IMR-90 (cell line): ENCODE measurements at regions not wholly inside any gene's neighbourhood (a gene's known extent, or its start where the extent isn't known, plus 50 kb on each side); places are given as distances from the start of the nearest gene placed in this dataset.

Experiments
- ATAC-seq: fragments of 200-7000 bp; cut with Tn5 transposase; 2 replicates; pipeline ENCODE4 v1.9.1; 2020; ENCODE audit warnings: low read depth, mild to moderate bottlenecking, moderate library complexity
- BruUV-seq: library from RNA; stranded (reverse); fragments of 400-500 nt; replicated peaks from 2 replicates; lab custom pipeline; 2021; lab: Mats Ljungman, UMichigan
- CTCF ChIA-PET: fragments of 300-600 bp; formaldehyde crosslinking; extraction: SDS; loops from one replicate; lab custom pipeline; 2021; ENCODE audit warnings: antibody characterized with exemption; lab: Yijun Ruan, JAX
- POLR2A ChIA-PET: fragments of 300-600 bp; sonication (Branson Sonifier 250); formaldehyde crosslinking; loops from one replicate; lab custom pipeline; 2022; ENCODE audit warnings: antibody characterized with exemption; ENCODE audit not compliant: unreplicated experiment; lab: Charles Lee
- DNase-seq: peaks from one replicate; pipeline ENCODE4 v3.0.0; 2013
- H2AFZ ChIP-seq: replicated peaks from 2 replicates; pipeline ENCODE3; 2013; ENCODE audit warnings: low read length, mild to moderate bottlenecking; ENCODE audit not compliant: poor library complexity
- H2AK5ac ChIP-seq: 2 replicates; pipeline ENCODE4 v1.6.1; 2013; ENCODE audit warnings: low read depth, low read length, inconsistent platforms
- H2AK9ac ChIP-seq: replicated peaks from 2 replicates; pipeline ENCODE3; 2013; ENCODE audit warnings: mild to moderate bottlenecking, low read depth, low read length, moderate library complexity; ENCODE audit not compliant: poor library complexity
- H2BK120ac ChIP-seq: 2 replicates; pipeline ENCODE4 v1.6.1; 2013; ENCODE audit warnings: low read depth, low read length, inconsistent platforms
- H2BK15ac ChIP-seq: 3 replicates; pipeline ENCODE4 v1.6.1; 2013; ENCODE audit warnings: low read depth, low read length, inconsistent platforms
- H2BK20ac ChIP-seq: 2 replicates; pipeline ENCODE4 v1.6.1; 2013; ENCODE audit warnings: low read depth, mild to moderate bottlenecking, inconsistent platforms, low read length, moderate library complexity
- H2BK5ac ChIP-seq: 2 replicates; pipeline ENCODE4 v1.6.1; 2013; ENCODE audit warnings: mild to moderate bottlenecking, low read depth, low read length, inconsistent platforms; ENCODE audit not compliant: poor library complexity, severe bottlenecking
- H3K14ac ChIP-seq: replicated peaks from 2 replicates; pipeline ENCODE4 v1.6.1; 2013; ENCODE audit warnings: low read depth, low read length, inconsistent platforms
- H3K18ac ChIP-seq: 2 replicates; pipeline ENCODE4 v1.6.1; 2013; ENCODE audit warnings: low read depth, low read length, control low read depth
- H3K23ac ChIP-seq: 2 replicates; pipeline ENCODE4 v1.6.1; 2013; ENCODE audit warnings: low read depth, low read length, inconsistent platforms
- H3K27ac ChIP-seq: 2 replicates; pipeline ENCODE4 v1.5.1; 2013; ENCODE audit warnings: mild to moderate bottlenecking, control low read depth, low read length; ENCODE audit not compliant: insufficient read depth
- H3K27me3 ChIP-seq: 2 replicates; pipeline ENCODE4 v1.6.1; 2013; ENCODE audit warnings: low read length; ENCODE audit not compliant: control insufficient read depth, insufficient read depth
- H3K36me3 ChIP-seq: 2 replicates; pipeline ENCODE4 v1.6.1; 2013; ENCODE audit warnings: low read length, mixed read lengths; ENCODE audit not compliant: control insufficient read depth, insufficient read depth
- H3K4ac ChIP-seq: 2 replicates; pipeline ENCODE4 v1.6.1; 2013; ENCODE audit warnings: low read depth, low read length, inconsistent platforms
- H3K4me1 ChIP-seq: 2 replicates; pipeline ENCODE4 v1.6.1; 2013; ENCODE audit warnings: low read length, mixed read lengths; ENCODE audit not compliant: control insufficient read depth, insufficient read depth
- H3K4me2 ChIP-seq: 2 replicates; pipeline ENCODE4 v1.6.1; 2013; ENCODE audit warnings: low read depth, mild to moderate bottlenecking, control low read depth, low read length, moderate library complexity
- H3K4me3 ChIP-seq: 2 replicates; pipeline ENCODE4 v1.5.1; 2013; ENCODE audit warnings: low read depth, mild to moderate bottlenecking, control low read depth, low read length, moderate library complexity; ENCODE audit not compliant: insufficient read depth
- H3K56ac ChIP-seq: 2 replicates; pipeline ENCODE4 v1.6.1; 2013; ENCODE audit warnings: low read length, inconsistent platforms; ENCODE audit not compliant: insufficient read depth; ENCODE audit errors: extremely low read depth
- H3K79me1 ChIP-seq, 2 experiments: 2 replicates each; pipeline ENCODE4 v1.6.1; 2013; ENCODE audit warnings: low read length in 2 of 2, inconsistent platforms in 1 of 2, low read depth in 1 of 2
- H3K9ac ChIP-seq: 2 replicates; pipeline ENCODE4 v1.6.1; 2013; ENCODE audit warnings: low read depth, low read length, control low read depth
- H3K9me1 ChIP-seq: 2 replicates; pipeline ENCODE4 v1.6.1; 2013; ENCODE audit warnings: low read length, inconsistent platforms; ENCODE audit not compliant: insufficient read depth
- H3K9me3 ChIP-seq: 2 replicates; pipeline ENCODE4 v1.6.1; 2013; ENCODE audit warnings: low read length; ENCODE audit not compliant: control insufficient read depth, insufficient read depth
- H4K20me1 ChIP-seq: 2 replicates; pipeline ENCODE4 v1.6.1; 2013; ENCODE audit warnings: low read length, inconsistent platforms; ENCODE audit not compliant: insufficient read depth
- H4K5ac ChIP-seq: 2 replicates; pipeline ENCODE4 v1.6.1; 2013; ENCODE audit warnings: mild to moderate bottlenecking, low read depth, low read length, control low read depth
- H4K8ac ChIP-seq, 2 experiments: 2 replicates each; pipeline ENCODE4 v1.6.1; 2013; ENCODE audit warnings: low read depth in 2 of 2, low read length in 2 of 2, control low read depth in 1 of 2, inconsistent platforms in 1 of 2
- H4K91ac ChIP-seq: 2 replicates; pipeline ENCODE4 v1.6.1; 2013; ENCODE audit warnings: low read depth, low read length, inconsistent platforms; ENCODE audit not compliant: insufficient read depth
- CEBPB ChIP-seq: IDR thresholded peaks from 2 replicates; pipeline ENCODE4 v1.6.1; 2012; ENCODE audit warnings: low read depth, low read length, improper control_type of control experiment
- ELK1 ChIP-seq: fragments of 150-350 bp; IDR thresholded peaks from 2 replicates; pipeline ENCODE4 v1.6.1; 2016; ENCODE audit warnings: low read depth, mild to moderate bottlenecking, low read length, moderate library complexity, borderline replicate concordance
- FOS ChIP-seq: fragments of 150-350 bp; IDR thresholded peaks from 2 replicates; pipeline ENCODE4 v1.6.1; 2016; ENCODE audit warnings: low read depth, low read length
- MAFK ChIP-seq: IDR thresholded peaks from 2 replicates; pipeline ENCODE4 v1.6.1; 2012; ENCODE audit warnings: low read depth, low read length, improper control_type of control experiment
- MXI1 ChIP-seq: IDR thresholded peaks from 2 replicates; pipeline ENCODE4 v1.6.1; 2012; ENCODE audit warnings: low read depth, mild to moderate bottlenecking, low read length, moderate library complexity, borderline replicate concordance
- NFE2L2 ChIP-seq: fragments of 150-350 bp; IDR thresholded peaks from 2 replicates; pipeline ENCODE4 v1.6.1; 2016; ENCODE audit warnings: low read depth, mild to moderate bottlenecking, low read length
- POLR2A ChIP-seq: IDR thresholded peaks from 2 replicates; pipeline ENCODE4 v1.6.1; 2012; ENCODE audit warnings: mild to moderate bottlenecking, low read depth, low read length
- RAD21 ChIP-seq: IDR thresholded peaks from 2 replicates; pipeline ENCODE4 v1.6.1; 2012; ENCODE audit warnings: low read length, improper control_type of control experiment
- USF2 ChIP-seq: fragments of 150-350 bp; IDR thresholded peaks from 2 replicates; pipeline ENCODE4 v1.6.1; 2017; ENCODE audit warnings: mild to moderate bottlenecking, antibody characterized with exemption, low read length, low read depth
- WGBS, 2 experiments: methylation state at CpG; one replicate each; pipeline versions ENCODE4 v1.1.5 to v1.1.7; 2013; ENCODE audit warnings: missing lambda C conversion rate in 2 of 2; ENCODE audit not compliant: insufficient read length in 1 of 2; ENCODE audit errors: extremely low coverage in 2 of 2; 5-methylcytosine and 5-hydroxymethylcytosine counted together
- dilution Hi-C: fragments of 300-500 bp; cut with HindIII; formaldehyde crosslinking; loops from one replicate; pipeline ENCODE4 v1.14.3; 2018; ENCODE audit warnings: low sequenced_read_pairs; ENCODE audit not compliant: unreplicated experiment
- in situ Hi-C: fragments of 300-500 bp; cut with MboI; formaldehyde crosslinking; loops from 3 replicates; pipeline ENCODE4 v1.14.3; 2019; ENCODE audit warnings: low sequenced_read_pairs, inconsistent platforms, mixed read lengths
- intact Hi-C: fragments of 100-400 bp; cut with micrococcal nuclease; formaldehyde crosslinking; loops from 2 replicates; pipeline ENCODE4 v1.10.0; 2022

- Histone ChIP-seq H3K4me3 (no peak overlapping the region), H2AK5ac (no peak overlapping the region), H3K27ac (no peak overlapping the region), H3K9ac (no peak overlapping the region), H4K8ac (no peak overlapping the region), H3K27me3 (peaks cover 11% of the 10 kb centered on the region), H3K23ac (no peak overlapping the region), H4K91ac (no peak overlapping the region), H2BK15ac (no peak overlapping the region), H3K4me1 (no peaks in the 10 kb centered on the region), H2AFZ (no peak overlapping the region), H2AK9ac (no peak overlapping the region), H2BK20ac (no peak overlapping the region), H3K4me2 (no peak overlapping the region), H3K9me3 (peaks cover 2% of the 10 kb centered on the region), H2BK5ac (no peak overlapping the region), H3K56ac (no peak overlapping the region), H4K5ac (no peak overlapping the region), H3K36me3 (no peaks in the 10 kb centered on the region), H2BK120ac (no peak overlapping the region), H3K4ac (no peak overlapping the region), H3K79me1 (no peaks in the 10 kb centered on the region), H3K9me1 (no peaks in the 10 kb centered on the region), H3K14ac (no peak overlapping the region), H4K20me1 (no peaks in the 10 kb centered on the region), H3K18ac (no peak overlapping the region)
- DNase-seq (no peak), ATAC-seq (no peak)
- POLR2A ChIA-PET = no interaction called here
- intact Hi-C loops (no loop called here), in situ Hi-C loops (no loop called here), dilution Hi-C loops (no loop called here)
- no CpG with 5 or more reads among the region's 1 CpG for WGBS, 2 experiments
- no TSS peak for BruUV-seq
- CTCF ChIA-PET = interaction anchor here (0.5 kb wide), 1 partner anchor 244 kb away, joined by 3 read pairs; no protein-coding TSS in a partner anchor
- no peak for TF ChIP-seq ELK1
- no peak for TF ChIP-seq RAD21
- TF ChIP-seq MAFK = no peak
- TF ChIP-seq POLR2A = no peak
- TF ChIP-seq CEBPB = no peak
- no peak for TF ChIP-seq USF2
- TF ChIP-seq NFE2L2 = no peak
- no peak for TF ChIP-seq FOS
- no peak for TF ChIP-seq MXI1
These were observed 90.7 kb upstream of the HES1 start for GRCh38 chr3:194045289-194045688.
